A673 (cell line): ENCODE measurements at regions not wholly inside any gene's neighbourhood (a gene's known extent, or its start where the extent isn't known, plus 50 kb on each side); places are given as distances from the start of the nearest gene placed in this dataset.

Experiments
- EZH2 ChIP-seq: fragments of 200-600 bp; sonication (generic); IDR thresholded peaks from 2 replicates; pipeline ENCODE4 v1.6.1; 2017; ENCODE audit warnings: borderline replicate concordance, low read depth, mild to moderate bottlenecking, mixed read lengths, antibody characterized with exemption, low read length; ENCODE audit not compliant: poor library complexity, severe bottlenecking
- TF ChIP-seq, protein P1 (sequence below): fragments of 300-800, 200-600 bp; sonication (generic); conservative IDR thresholded peaks from 2 replicates; pipeline ENCODE4 v1.5.1; 2017; ENCODE audit warnings: low read depth, mild to moderate bottlenecking, antibody characterized with exemption, low read length, moderate library complexity, mixed read lengths

GRCh38 chr3:89570465-89570864 is 463.0 kb downstream of the EPHA3 start:
- TF ChIP-seq, protein P1, sequence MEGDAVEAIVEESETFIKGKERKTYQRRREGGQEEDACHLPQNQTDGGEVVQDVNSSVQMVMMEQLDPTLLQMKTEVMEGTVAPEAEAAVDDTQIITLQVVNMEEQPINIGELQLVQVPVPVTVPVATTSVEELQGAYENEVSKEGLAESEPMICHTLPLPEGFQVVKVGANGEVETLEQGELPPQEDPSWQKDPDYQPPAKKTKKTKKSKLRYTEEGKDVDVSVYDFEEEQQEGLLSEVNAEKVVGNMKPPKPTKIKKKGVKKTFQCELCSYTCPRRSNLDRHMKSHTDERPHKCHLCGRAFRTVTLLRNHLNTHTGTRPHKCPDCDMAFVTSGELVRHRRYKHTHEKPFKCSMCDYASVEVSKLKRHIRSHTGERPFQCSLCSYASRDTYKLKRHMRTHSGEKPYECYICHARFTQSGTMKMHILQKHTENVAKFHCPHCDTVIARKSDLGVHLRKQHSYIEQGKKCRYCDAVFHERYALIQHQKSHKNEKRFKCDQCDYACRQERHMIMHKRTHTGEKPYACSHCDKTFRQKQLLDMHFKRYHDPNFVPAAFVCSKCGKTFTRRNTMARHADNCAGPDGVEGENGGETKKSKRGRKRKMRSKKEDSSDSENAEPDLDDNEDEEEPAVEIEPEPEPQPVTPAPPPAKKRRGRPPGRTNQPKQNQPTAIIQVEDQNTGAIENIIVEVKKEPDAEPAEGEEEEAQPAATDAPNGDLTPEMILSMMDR = no peak
- TF ChIP-seq EZH2 = no peak
